ENCODE measurements at regions not wholly inside any gene's neighbourhood (a gene's known extent, or its start where the extent isn't known, plus 50 kb on each side); places are given as distances from the start of the nearest gene placed in this dataset.

DNA sequence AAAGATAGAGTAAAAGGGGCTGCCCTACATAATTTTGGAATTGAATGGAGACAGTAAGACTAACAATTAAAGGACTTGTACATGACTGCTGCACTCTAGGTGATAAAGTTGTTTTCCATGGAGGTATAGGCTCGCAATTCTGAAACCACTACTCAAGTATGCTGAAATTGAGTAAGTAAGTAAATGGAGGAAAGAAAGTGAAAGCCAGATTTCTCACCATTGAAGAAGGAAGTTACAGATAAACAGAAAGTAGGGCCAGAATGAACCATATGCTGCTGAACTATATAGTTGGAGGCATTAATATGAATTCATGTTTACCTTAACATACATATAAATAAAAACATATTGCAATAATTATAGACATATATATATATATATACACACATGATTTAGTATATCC lies 225.7 kb upstream of the ST6GAL2 start:
- TF ChIP-seq, protein P1, sequence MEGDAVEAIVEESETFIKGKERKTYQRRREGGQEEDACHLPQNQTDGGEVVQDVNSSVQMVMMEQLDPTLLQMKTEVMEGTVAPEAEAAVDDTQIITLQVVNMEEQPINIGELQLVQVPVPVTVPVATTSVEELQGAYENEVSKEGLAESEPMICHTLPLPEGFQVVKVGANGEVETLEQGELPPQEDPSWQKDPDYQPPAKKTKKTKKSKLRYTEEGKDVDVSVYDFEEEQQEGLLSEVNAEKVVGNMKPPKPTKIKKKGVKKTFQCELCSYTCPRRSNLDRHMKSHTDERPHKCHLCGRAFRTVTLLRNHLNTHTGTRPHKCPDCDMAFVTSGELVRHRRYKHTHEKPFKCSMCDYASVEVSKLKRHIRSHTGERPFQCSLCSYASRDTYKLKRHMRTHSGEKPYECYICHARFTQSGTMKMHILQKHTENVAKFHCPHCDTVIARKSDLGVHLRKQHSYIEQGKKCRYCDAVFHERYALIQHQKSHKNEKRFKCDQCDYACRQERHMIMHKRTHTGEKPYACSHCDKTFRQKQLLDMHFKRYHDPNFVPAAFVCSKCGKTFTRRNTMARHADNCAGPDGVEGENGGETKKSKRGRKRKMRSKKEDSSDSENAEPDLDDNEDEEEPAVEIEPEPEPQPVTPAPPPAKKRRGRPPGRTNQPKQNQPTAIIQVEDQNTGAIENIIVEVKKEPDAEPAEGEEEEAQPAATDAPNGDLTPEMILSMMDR (IDR thresholded peaks at IDR 0.05; ENCODE audit: low read depth, low read length) = no peak
- TF ChIP-seq EZH2phosphoT487 (IDR thresholded peaks at IDR 0.05; ENCODE audit: low read depth) = no peak
